NCI-H2081 treated with DMSO at 0.1 percent for 48 hours (cell line): ENCODE measurements at regions not wholly inside any gene's neighbourhood (a gene's known extent, or its start where the extent isn't known, plus 50 kb on each side); places are given as distances from the start of the nearest gene placed in this dataset.

Source experiments
- DNase-seq: peaks from one replicate; lab custom pipeline; 2025; lab: John Stamatoyannopoulos, UW

- no peak for DNase-seq
Observed at GRCh38 chr10:24132741-24133140, 76.2 kb upstream of the KIAA1217 start.

GRCh38 chr10:24133835-24134234, 75.1 kb upstream of the KIAA1217 start:
- DNase-seq = no peak

- DNase-seq = no peak
Observed at GRCh38 chr10:24136070-24136469, 72.9 kb upstream of the KIAA1217 start.

DNA sequence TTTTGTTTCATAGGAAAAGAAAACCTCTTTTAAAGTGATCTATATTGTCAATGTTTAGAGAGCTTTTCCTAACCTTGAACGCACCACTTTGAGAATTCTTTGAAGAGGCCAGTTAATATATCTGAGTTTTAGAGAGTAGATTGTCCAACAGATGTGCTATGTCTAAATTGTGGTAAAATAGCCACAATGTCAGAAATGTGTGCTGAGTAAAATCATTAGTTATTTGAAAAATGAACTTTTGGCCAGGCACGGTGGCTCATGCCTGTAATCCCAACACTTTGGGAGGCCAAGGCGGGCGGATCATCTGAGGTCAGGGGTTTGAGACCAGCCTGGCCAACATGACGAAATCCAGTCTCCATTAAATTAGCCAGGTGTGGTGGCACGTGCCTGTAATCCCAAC, 61.6 kb upstream of the KIAA1217 start:
- DNase-seq = no peak

- DNase-seq = no peak
Observed at GRCh38 chr10:24149640-24150039, 59.3 kb upstream of the KIAA1217 start.

GRCh38 chr10:24150853-24151252, 58.1 kb upstream of the KIAA1217 start:
- no peak for DNase-seq

GRCh38 chr10:24152270-24152669, 56.7 kb upstream of the KIAA1217 start:
- DNase-seq = no peak

- DNase-seq = no peak
Observed at GRCh38 chr10:24153031-24153430, 55.9 kb upstream of the KIAA1217 start.

- DNase-seq = no peak
Observed at GRCh38 chr10:24153537-24153936, 55.4 kb upstream of the KIAA1217 start.

- no peak for DNase-seq
Observed at GRCh38 chr10:24156686-24157085, 52.3 kb upstream of the KIAA1217 start.

GRCh38 chr10:24157567-24157966, 51.4 kb upstream of the KIAA1217 start:
- no peak for DNase-seq
